Liver (tissue), 3 donors: ENCODE measurements at regions not wholly inside any gene's neighbourhood (a gene's known extent, or its start where the extent isn't known, plus 50 kb on each side); places are given as distances from the start of the nearest gene placed in this dataset.
A peak's percentile ranks its signal among the peaks of the same experiment; 100 is the strongest.

ENCODE experiments used
- ATF3 ChIP-seq: IDR thresholded peaks from 2 replicates; pipeline ENCODE4 v1.6.1; 2016; ENCODE audit warnings: antibody characterized with exemption
- CTCF ChIP-seq: fragments of 150-350 bp; IDR thresholded peaks from 2 replicates; pipeline ENCODE4 v1.5.1; 2017; ENCODE audit warnings: improper control_type of control experiment, low read depth, low read length; ENCODE audit not compliant: missing input control
- GABPA ChIP-seq, 2 donors: IDR thresholded peaks in 1 of 2; conservative IDR thresholded peaks in 1 of 2; 2 replicates each; pipeline ENCODE4 v1.6.1; 2016; ENCODE audit warnings: antibody characterized with exemption in 2 of 2, mild to moderate bottlenecking in 1 of 2, moderate library complexity in 1 of 2
- MAX ChIP-seq: IDR thresholded peaks from 2 replicates; pipeline ENCODE4 v1.6.1; 2016; ENCODE audit warnings: antibody characterized with exemption
- donor health status: healthy.
- donor health status: healthy.

- TF ChIP-seq CTCF (peak; percentile 2), MAX (peak; percentile 99), GABPA (IDR thresholded peaks at IDR 0.05 in 1 of 2, conservative IDR thresholded peaks at IDR 0.05 in 1 of 2) (peak in 1 of 2 donors; percentile 73), ATF3 (peak; percentile 90)
Measured at GRCh38 chr11:69427337-69427736, 54.1 kb upstream of the LINC01488 start.
